ENCODE measurements at regions not wholly inside any gene's neighbourhood (a gene's known extent, or its start where the extent isn't known, plus 50 kb on each side); places are given as distances from the start of the nearest gene placed in this dataset.
"Not testable (repeated sequence)": the region's sequence is repeated elsewhere in the genome, so short reads cannot be mapped to it uniquely, and the experiment has no call there.

- peaks cover 21% of the 10 kb centered on the region for H3K9me3 Mint-ChIP-seq
- Histone ChIP-seq H3K79me2 (ENCODE audit: low read depth) (no peaks in the 10 kb centered on the region), H3K9ac (no peak overlapping the region), H3K9me3 (ENCODE audit: low read depth) (no peaks in the 10 kb centered on the region), H3K27me3 (no peaks in the 10 kb centered on the region), H3K4me2 (no peak overlapping the region), H3K4me3 (no peak overlapping the region), H3K27ac (no peak overlapping the region), H4K20me1 (ENCODE audit: low read depth) (no peaks in the 10 kb centered on the region), H3K36me3 (no peaks in the 10 kb centered on the region), H2AFZ (replicated peaks) (no peak overlapping the region), H3F3A (ENCODE audit: low read depth) (peaks cover 16% of the 10 kb centered on the region), H3K4me1 (no peaks in the 10 kb centered on the region)
- no peak for DNase-seq (ENCODE audit: low spot score)
- no peak overlapping the region for H3K27ac Mint-ChIP-seq
- no peaks in the 10 kb centered on the region for H3K4me1 Mint-ChIP-seq
- H3K36me3 Mint-ChIP-seq = no peaks in the 10 kb centered on the region
- no peak overlapping the region for H3K4me3 Mint-ChIP-seq
- no peaks in the 10 kb centered on the region for H3K27me3 Mint-ChIP-seq (ENCODE audit: insufficient read depth, low read depth)
- TF ChIP-seq, protein P1, sequence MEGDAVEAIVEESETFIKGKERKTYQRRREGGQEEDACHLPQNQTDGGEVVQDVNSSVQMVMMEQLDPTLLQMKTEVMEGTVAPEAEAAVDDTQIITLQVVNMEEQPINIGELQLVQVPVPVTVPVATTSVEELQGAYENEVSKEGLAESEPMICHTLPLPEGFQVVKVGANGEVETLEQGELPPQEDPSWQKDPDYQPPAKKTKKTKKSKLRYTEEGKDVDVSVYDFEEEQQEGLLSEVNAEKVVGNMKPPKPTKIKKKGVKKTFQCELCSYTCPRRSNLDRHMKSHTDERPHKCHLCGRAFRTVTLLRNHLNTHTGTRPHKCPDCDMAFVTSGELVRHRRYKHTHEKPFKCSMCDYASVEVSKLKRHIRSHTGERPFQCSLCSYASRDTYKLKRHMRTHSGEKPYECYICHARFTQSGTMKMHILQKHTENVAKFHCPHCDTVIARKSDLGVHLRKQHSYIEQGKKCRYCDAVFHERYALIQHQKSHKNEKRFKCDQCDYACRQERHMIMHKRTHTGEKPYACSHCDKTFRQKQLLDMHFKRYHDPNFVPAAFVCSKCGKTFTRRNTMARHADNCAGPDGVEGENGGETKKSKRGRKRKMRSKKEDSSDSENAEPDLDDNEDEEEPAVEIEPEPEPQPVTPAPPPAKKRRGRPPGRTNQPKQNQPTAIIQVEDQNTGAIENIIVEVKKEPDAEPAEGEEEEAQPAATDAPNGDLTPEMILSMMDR (IDR thresholded peaks at IDR 0.05) = no peak
- no peak for TF ChIP-seq EZH2phosphoT487 (IDR thresholded peaks at IDR 0.05)
- no peak for TF ChIP-seq EZH2 (IDR thresholded peaks at IDR 0.05)
Measured at GRCh38 chr10:76618171-76618570, 1019.4 kb downstream of the KCNMA1 start.

DNA sequence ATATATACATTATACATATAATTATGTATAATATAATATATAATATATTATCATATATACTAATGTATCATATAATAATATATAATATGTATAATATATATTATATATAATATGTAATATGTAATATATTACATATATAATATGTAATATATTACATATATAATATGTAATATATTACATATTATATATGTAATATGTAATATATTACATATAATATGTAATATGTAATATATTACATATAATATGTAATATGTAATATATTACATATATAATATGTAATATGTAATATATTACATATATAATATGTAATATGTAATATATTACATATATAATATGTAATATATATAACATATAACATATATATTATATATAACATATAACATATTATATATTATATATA is 1020.9 kb downstream of the KCNMA1 start:
- H3K9me3 ChIP-seq (ENCODE audit: low read depth); H3K4me3 ChIP-seq; H3K4me2 ChIP-seq; H3K27ac Mint-ChIP-seq; H3K36me3 Mint-ChIP-seq; H3K27ac ChIP-seq; H2AFZ ChIP-seq (replicated peaks); H3K9ac ChIP-seq; H3K4me3 Mint-ChIP-seq; H3K27me3 ChIP-seq; H3K36me3 ChIP-seq; H3K27me3 Mint-ChIP-seq (ENCODE audit: insufficient read depth, low read depth); H4K20me1 ChIP-seq (ENCODE audit: low read depth); DNase-seq (ENCODE audit: low spot score); H3K4me1 Mint-ChIP-seq; H3K4me1 ChIP-seq; H3K79me2 ChIP-seq (ENCODE audit: low read depth): not testable (repeated sequence)
- H3K9me3 Mint-ChIP-seq = peaks cover 25% of the 10 kb centered on the region
- H3F3A ChIP-seq (ENCODE audit: low read depth) = peaks cover 16% of the 10 kb centered on the region

DNA sequence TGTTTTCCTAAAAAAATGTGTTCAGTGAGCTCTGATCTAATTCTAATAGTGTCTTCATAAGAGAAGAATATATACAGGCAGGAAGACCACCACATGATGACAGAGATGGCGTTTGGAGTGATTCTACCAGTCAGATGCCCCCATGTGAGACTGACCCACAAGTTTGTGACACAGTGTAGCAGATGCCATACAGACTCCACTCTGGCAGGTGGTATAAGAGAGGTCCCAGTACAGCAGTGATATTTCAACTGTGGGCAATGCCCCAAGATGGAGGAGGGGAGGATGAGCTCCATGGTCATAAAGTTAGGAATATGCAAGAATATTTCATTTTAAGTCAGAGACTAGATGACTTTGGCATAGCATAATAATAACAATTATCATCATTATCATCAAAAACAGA is 1022.6 kb downstream of the KCNMA1 start:
- no peak overlapping the region for H3K27ac ChIP-seq
- H3K79me2 ChIP-seq (ENCODE audit: low read depth) = no peaks in the 10 kb centered on the region
- no peak overlapping the region for H3K4me2 ChIP-seq
- H3K36me3 Mint-ChIP-seq = no peaks in the 10 kb centered on the region
- H3K27ac Mint-ChIP-seq = no peak overlapping the region
- no peaks in the 10 kb centered on the region for H3K4me1 Mint-ChIP-seq
- TF ChIP-seq, protein P1 (IDR thresholded peaks at IDR 0.05) = no peak
- TF ChIP-seq EZH2phosphoT487 (IDR thresholded peaks at IDR 0.05) (no peak), EZH2 (IDR thresholded peaks at IDR 0.05) (no peak)
- H3K9me3 ChIP-seq (ENCODE audit: low read depth) = no peaks in the 10 kb centered on the region
- H3K9ac ChIP-seq = no peak overlapping the region
- H3K27me3 ChIP-seq = no peaks in the 10 kb centered on the region
- H2AFZ ChIP-seq (replicated peaks) = no peak overlapping the region
- H3K4me3 ChIP-seq = no peak overlapping the region
- no peaks in the 10 kb centered on the region for H3K4me1 ChIP-seq
- DNase-seq (ENCODE audit: low spot score) = no peak
- H3K9me3 Mint-ChIP-seq = peaks cover 24% of the 10 kb centered on the region
- H3K27me3 Mint-ChIP-seq (ENCODE audit: insufficient read depth, low read depth) = no peaks in the 10 kb centered on the region
- H3K4me3 Mint-ChIP-seq = no peak overlapping the region
- H3F3A ChIP-seq (ENCODE audit: low read depth) = peaks cover 16% of the 10 kb centered on the region
- H4K20me1 ChIP-seq (ENCODE audit: low read depth) = no peaks in the 10 kb centered on the region
- no peaks in the 10 kb centered on the region for H3K36me3 ChIP-seq
